Activated CD4-positive, CD25-positive, alpha-beta regulatory T cell treated with anti-CD3 and anti-CD28 coated beads, Interleukin-2, amount 50 U/mL, for 16 hours (primary cell): ENCODE measurements at regions not wholly inside any gene's neighbourhood (a gene's known extent, or its start where the extent isn't known, plus 50 kb on each side); places are given as distances from the start of the nearest gene placed in this dataset.

Experiments used
- DNase-seq: peaks from one replicate; pipeline ENCODE4 v3.0.0-alpha.2; 2020; ENCODE audit warnings: low read depth, low spot score

GRCh38 chr15:62571072-62571471, 406.0 kb upstream of the C2CD4B start:
- DNase-seq, result no peak

GRCh38 chr15:62572797-62573196, 407.7 kb upstream of the C2CD4B start:
- DNase-seq, result no peak

GRCh38 chr15:62573876-62574275, 408.8 kb upstream of the C2CD4B start:
- DNase-seq, result no peak

GRCh38 chr15:62578546-62578945, 413.5 kb upstream of the C2CD4B start:
- DNase-seq, result no peak

- DNase-seq, result no peak
These were observed 413.9 kb upstream of the C2CD4B start for GRCh38 chr15:62578960-62579359.

- no peak for DNase-seq
These were observed 414.8 kb upstream of the C2CD4B start for GRCh38 chr15:62579842-62580241.

GRCh38 chr15:62582580-62582979, 417.5 kb upstream of the C2CD4B start:
- no peak for DNase-seq

GRCh38 chr15:62584301-62585235, 419.5 kb upstream of the C2CD4B start:
- no peak for DNase-seq

- no peak for DNase-seq
These were observed 424.0 kb upstream of the C2CD4B start for GRCh38 chr15:62588938-62589670.

GRCh38 chr15:62591842-62592838, 427.1 kb upstream of the C2CD4B start:
- DNase-seq, result no peak

- no peak for DNase-seq
These were observed 427.8 kb upstream of the C2CD4B start for GRCh38 chr15:62592920-62593319.

- no peak for DNase-seq
These were observed 428.8 kb upstream of the C2CD4B start for GRCh38 chr15:62593681-62594399.

- DNase-seq, result no peak
These were observed 433.1 kb upstream of the C2CD4B start for GRCh38 chr15:62598217-62598616.

- no peak for DNase-seq
These were observed 435.0 kb upstream of the C2CD4B start for GRCh38 chr15:62599791-62600777.

GRCh38 chr15:62601777-62602545, 436.9 kb upstream of the C2CD4B start:
- DNase-seq, result no peak

GRCh38 chr15:62603742-62604141, 438.7 kb upstream of the C2CD4B start:
- no peak for DNase-seq

- no peak for DNase-seq
These were observed 437.3 kb upstream of the TPM1 start for GRCh38 chr15:62605282-62605681.

- no peak for DNase-seq
These were observed 436.0 kb upstream of the TPM1 start for GRCh38 chr15:62606376-62607113.
